PC-9 (cell line): ENCODE measurements at regions not wholly inside any gene's neighbourhood (a gene's known extent, or its start where the extent isn't known, plus 50 kb on each side); places are given as distances from the start of the nearest gene placed in this dataset.

Experiments
- BruUV-seq: library from RNA; stranded (reverse); fragments of 400-500 nt; replicated peaks from 2 replicates; lab custom pipeline; 2021; lab: Mats Ljungman, UMichigan
- CTCF ChIA-PET: fragments of 300-600 bp; sonication (Branson Sonifier 250); formaldehyde crosslinking; loops from one replicate; lab custom pipeline; 2022; ENCODE audit warnings: antibody characterized with exemption; lab: Charles Lee
- POLR2A ChIA-PET: fragments of 300-600 bp; sonication (Branson Sonifier 250); formaldehyde crosslinking; loops from one replicate; lab custom pipeline; 2022; ENCODE audit warnings: antibody characterized with exemption; ENCODE audit not compliant: unreplicated experiment; lab: Charles Lee
- DNase-seq, 2 experiments: peaks; one replicate each; pipeline versions ENCODE4 v3.0.0 to v3.0.0-alpha.2; 2015 to 2022; ENCODE audit warnings: mixed read lengths in 1 of 2
- H2AFZ ChIP-seq: fragments of 200-600 bp; sonication (generic); 2 replicates; pipeline ENCODE4 v1.8.1; 2017; ENCODE audit warnings: antibody characterized with exemption
- H3F3A ChIP-seq: fragments of 200-600 bp; sonication (generic); 2 replicates; pipeline ENCODE4 v1.8.1; 2017; ENCODE audit warnings: antibody characterized with exemption, mild to moderate bottlenecking, low read depth; ENCODE audit not compliant: insufficient read depth
- H3K27ac ChIP-seq: fragments of 200-600 bp; sonication (generic); 2 replicates; pipeline ENCODE4 v1.6.1; 2016; ENCODE audit warnings: mixed run types
- H3K27me3 ChIP-seq: fragments of 200-600 bp; sonication (generic); 2 replicates; pipeline ENCODE4 v1.6.1; 2016; ENCODE audit warnings: low read depth, mixed run types; ENCODE audit not compliant: insufficient read depth
- H3K36me3 ChIP-seq: fragments of 200-600 bp; sonication (generic); 2 replicates; pipeline ENCODE4 v1.6.1; 2016; ENCODE audit warnings: low read depth, mixed run types
- H3K4me1 ChIP-seq: fragments of 200-600 bp; sonication (generic); replicated peaks from 2 replicates; pipeline ENCODE4 v1.6.1; 2016; ENCODE audit warnings: mixed run types; ENCODE audit not compliant: insufficient read depth
- H3K4me2 ChIP-seq: fragments of 200-600 bp; sonication (generic); 2 replicates; pipeline ENCODE4 v1.6.1; 2017; ENCODE audit warnings: mixed run types
- H3K4me3 ChIP-seq: fragments of 200-600 bp; sonication (generic); 2 replicates; pipeline ENCODE4 v1.6.1; 2016; ENCODE audit warnings: mixed run types
- H3K79me2 ChIP-seq: fragments of 200-600 bp; sonication (generic); 2 replicates; pipeline ENCODE4 v1.6.1; 2017; ENCODE audit warnings: low read depth, mixed run types
- H3K9me2 ChIP-seq: fragments of 200-600 bp; sonication (generic); 2 replicates; pipeline ENCODE4 v1.8.1; 2017; ENCODE audit warnings: mild to moderate bottlenecking; ENCODE audit not compliant: insufficient read depth
- H3K9me3 ChIP-seq: fragments of 200-600 bp; sonication (generic); 2 replicates; pipeline ENCODE4 v1.8.1; 2016; ENCODE audit warnings: low read depth; ENCODE audit not compliant: insufficient read depth
- H4K20me1 ChIP-seq: fragments of 200-600 bp; sonication (generic); 2 replicates; pipeline ENCODE4 v1.8.1; 2017; ENCODE audit not compliant: insufficient read depth
- CTCF ChIP-seq: fragments of 200-600 bp; sonication (generic); conservative IDR thresholded peaks from 2 replicates; pipeline ENCODE4 v1.6.1; 2017; ENCODE audit warnings: mixed run types, antibody characterized with exemption, mild to moderate bottlenecking, moderate library complexity
- EZH2 ChIP-seq: fragments of 200-600 bp; sonication (generic); IDR thresholded peaks from 2 replicates; pipeline ENCODE4 v1.8.0; 2017; ENCODE audit warnings: antibody characterized with exemption, low read depth
- intact Hi-C: fragments of 100-400 bp; cut with micrococcal nuclease; formaldehyde crosslinking; loops from one replicate; pipeline ENCODE4 v1.10.0; 2022; ENCODE audit not compliant: unreplicated experiment

DNA sequence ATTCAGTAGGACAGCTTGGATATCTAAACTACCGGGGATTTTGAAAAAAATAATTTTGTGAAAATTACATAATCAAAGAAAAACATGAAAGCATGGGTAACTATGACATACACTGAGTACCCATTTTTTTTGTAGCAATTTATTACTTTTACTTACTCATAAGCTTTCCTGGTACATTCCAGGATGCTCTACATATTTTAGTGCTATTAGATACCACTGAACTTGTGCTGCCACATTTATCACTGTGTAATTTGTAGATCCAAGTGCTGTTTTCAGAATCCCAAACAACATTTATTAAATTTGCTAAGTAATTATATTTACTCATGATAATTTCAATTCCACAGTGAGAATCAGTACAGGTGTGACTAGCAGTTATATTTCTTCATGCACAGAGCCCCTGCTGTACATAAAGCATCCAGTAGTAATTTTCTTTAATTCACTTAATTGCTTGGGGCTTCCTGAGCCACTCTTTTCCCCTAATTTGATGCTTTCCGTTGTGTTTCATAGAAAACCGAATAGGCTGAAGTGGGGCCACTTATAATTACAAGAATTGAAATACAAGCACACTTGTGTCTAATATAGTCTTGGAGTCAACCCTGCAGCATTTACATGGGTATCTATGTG lies 2254.4 kb downstream of the ARAP2 start:
- BruUV-seq, result no TSS peak
- Histone ChIP-seq H3K27ac (no peak overlapping the region), H3K4me1 (no peaks in the 10 kb centered on the region), H3K9me2 (no peaks in the 10 kb centered on the region), H4K20me1 (no peaks in the 10 kb centered on the region), H3K4me2 (no peak overlapping the region), H2AFZ (no peak overlapping the region), H3K79me2 (no peaks in the 10 kb centered on the region), H3K9me3 (no peaks in the 10 kb centered on the region), H3K36me3 (no peaks in the 10 kb centered on the region), H3K27me3 (no peaks in the 10 kb centered on the region), H3F3A (no peaks in the 10 kb centered on the region), H3K4me3 (no peak overlapping the region)
- ChIA-PET POLR2A (no interaction called here), CTCF (no interaction called here)
- TF ChIP-seq EZH2 (no peak), CTCF (no peak)
- intact Hi-C loops, result no loop called here
- DNase-seq, result no peak

DNA sequence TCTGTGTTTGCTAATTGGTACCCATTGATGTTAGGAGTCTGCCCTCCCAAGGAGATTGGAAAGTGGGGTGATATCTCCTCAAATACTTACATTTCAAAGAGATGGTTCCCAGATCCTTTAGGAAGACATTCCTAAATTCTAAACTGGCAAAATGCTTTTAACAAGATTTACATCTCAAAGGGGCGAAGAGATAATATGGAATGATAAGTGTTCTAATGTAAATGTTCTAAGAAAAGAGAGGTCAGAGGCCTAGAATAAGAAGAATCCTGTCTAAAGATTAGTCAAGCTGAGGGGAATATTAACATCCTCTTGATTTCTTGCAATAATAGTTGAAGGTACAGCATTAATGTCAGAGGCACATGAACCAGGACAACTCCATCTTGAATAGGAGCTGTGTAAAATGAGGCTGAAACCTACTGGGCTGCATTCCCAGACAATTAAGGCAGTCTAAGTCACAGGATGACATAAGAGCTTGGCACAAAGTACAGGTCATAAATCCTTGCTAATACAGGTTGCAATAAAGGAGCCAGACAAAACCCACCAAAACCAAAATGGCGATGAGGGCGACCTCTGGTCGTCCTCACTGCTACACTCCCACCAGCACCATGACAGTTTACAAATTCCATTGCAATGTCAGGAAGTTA lies 2248.1 kb downstream of the ARAP2 start:
- H3K27me3 ChIP-seq, result no peaks in the 10 kb centered on the region
- DNase-seq, result no peak
- no peaks in the 10 kb centered on the region for H3F3A ChIP-seq
- no peak overlapping the region for H3K4me3 ChIP-seq
- CTCF ChIA-PET, result no interaction called here
- no peaks in the 10 kb centered on the region for H3K79me2 ChIP-seq
- H3K36me3 ChIP-seq, result no peaks in the 10 kb centered on the region
- no peaks in the 10 kb centered on the region for H3K9me2 ChIP-seq
- BruUV-seq, result no TSS peak
- H3K4me2 ChIP-seq, result no peak overlapping the region
- intact Hi-C loops, result no loop called here
- H3K27ac ChIP-seq, result no peak overlapping the region
- no peaks in the 10 kb centered on the region for H3K9me3 ChIP-seq
- POLR2A ChIA-PET, result no interaction called here
- H2AFZ ChIP-seq, result no peak overlapping the region
- H4K20me1 ChIP-seq, result no peaks in the 10 kb centered on the region
- no peak for TF ChIP-seq EZH2
- H3K4me1 ChIP-seq, result no peaks in the 10 kb centered on the region

GRCh38 chr4:33998291-33998690 lies 2246.0 kb downstream of the ARAP2 start:
- intact Hi-C loops, result no loop called here
- no peak for DNase-seq
- no TSS peak for BruUV-seq
- POLR2A ChIA-PET, result interaction anchor here (0.7 kb wide), 1 partner anchor 56 kb away, joined by 3 read pairs; no protein-coding TSS in a partner anchor
- Histone ChIP-seq H2AFZ (no peak overlapping the region), H3K4me1 (no peaks in the 10 kb centered on the region), H4K20me1 (no peaks in the 10 kb centered on the region), H3K4me2 (no peak overlapping the region), H3K9me2 (no peaks in the 10 kb centered on the region), H3K4me3 (no peak overlapping the region), H3K27ac (no peak overlapping the region), H3F3A (no peaks in the 10 kb centered on the region), H3K27me3 (no peaks in the 10 kb centered on the region), H3K36me3 (no peaks in the 10 kb centered on the region), H3K79me2 (no peaks in the 10 kb centered on the region), H3K9me3 (no peaks in the 10 kb centered on the region)
- no peak for TF ChIP-seq EZH2
- no peak for TF ChIP-seq CTCF
- CTCF ChIA-PET, result no interaction called here
